Astrocyte (in vitro differentiated cells and primary cell): ENCODE measurements at regions not wholly inside any gene's neighbourhood (a gene's known extent, or its start where the extent isn't known, plus 50 kb on each side); places are given as distances from the start of the nearest gene placed in this dataset.

Experiments
- DNase-seq: peaks from one replicate; pipeline ENCODE4 v3.0.0-alpha.2; 2010; ENCODE audit warnings: low read depth
- FAIRE-seq: peaks from 2 replicates; lab custom pipeline; 2011; peaks lifted over from hg19 to GRCh38; lab: Jason Lieb, UNC
- H2AFZ ChIP-seq: 2 replicates; pipeline ENCODE4 v1.6.0; 2012; ENCODE audit warnings: low read depth, low read length, inconsistent platforms
- H3K27ac ChIP-seq: 2 replicates; pipeline ENCODE4 v1.5.1; 2011; ENCODE audit warnings: low read depth, low read length, inconsistent platforms
- H3K27me3 ChIP-seq: 2 replicates; pipeline ENCODE4 v1.6.0; 2011; ENCODE audit warnings: low read length, inconsistent platforms; ENCODE audit not compliant: insufficient read depth
- H3K36me3 ChIP-seq: 2 replicates; pipeline ENCODE4 v1.5.1; 2011; ENCODE audit warnings: low read length, inconsistent platforms; ENCODE audit not compliant: insufficient read depth
- H3K4me1 ChIP-seq: 2 replicates; pipeline ENCODE4 v1.5.1; 2011; ENCODE audit warnings: low read length, inconsistent platforms; ENCODE audit not compliant: insufficient read depth
- H3K4me2 ChIP-seq: 2 replicates; pipeline ENCODE4 v1.6.0; 2012; ENCODE audit warnings: low read length, inconsistent platforms
- H3K4me3 ChIP-seq: 2 replicates; pipeline ENCODE4 v1.5.1; 2011; ENCODE audit warnings: low read depth, mild to moderate bottlenecking, low read length, inconsistent platforms; ENCODE audit not compliant: insufficient read depth
- H3K79me2 ChIP-seq: 2 replicates; pipeline ENCODE4 v1.6.0; 2012; ENCODE audit warnings: mild to moderate bottlenecking, low read length, inconsistent platforms; ENCODE audit not compliant: insufficient read depth
- H3K9ac ChIP-seq: 2 replicates; pipeline ENCODE4 v1.6.0; 2012; ENCODE audit warnings: mild to moderate bottlenecking, low read length, inconsistent platforms
- H3K9me3 ChIP-seq: 2 replicates; pipeline ENCODE4 v1.5.1; 2012; ENCODE audit warnings: low read depth, mild to moderate bottlenecking, low read length, inconsistent platforms; ENCODE audit not compliant: insufficient read depth
- H4K20me1 ChIP-seq: 2 replicates; pipeline ENCODE4 v1.6.0; 2012; ENCODE audit warnings: low read length, inconsistent platforms; ENCODE audit not compliant: insufficient read depth
- H3K27ac Mint-ChIP-seq: one replicate; pipeline ENCODE4 v1.8.0; 2021; ENCODE audit warnings: mild to moderate bottlenecking, mixed read lengths; ENCODE audit not compliant: unreplicated experiment
- H3K27me3 Mint-ChIP-seq: one replicate; pipeline ENCODE4 v1.8.0; 2021; ENCODE audit warnings: low read depth, mixed read lengths; ENCODE audit not compliant: unreplicated experiment
- H3K36me3 Mint-ChIP-seq: one replicate; pipeline ENCODE4 v1.8.0; 2021; ENCODE audit warnings: low read depth, mixed read lengths; ENCODE audit not compliant: unreplicated experiment
- H3K4me1 Mint-ChIP-seq: one replicate; pipeline ENCODE4 v1.8.0; 2021; ENCODE audit warnings: low read depth, mixed read lengths; ENCODE audit not compliant: unreplicated experiment
- H3K4me3 Mint-ChIP-seq: one replicate; pipeline ENCODE4 v1.8.0; 2021; ENCODE audit warnings: mild to moderate bottlenecking, moderate library complexity, mixed read lengths; ENCODE audit not compliant: unreplicated experiment
- H3K9me3 Mint-ChIP-seq: one replicate; pipeline ENCODE4 v1.8.0; 2021; ENCODE audit warnings: mild to moderate bottlenecking, mixed read lengths; ENCODE audit not compliant: unreplicated experiment
- EZH2 ChIP-seq: IDR thresholded peaks from 2 replicates; pipeline ENCODE4 v1.6.1; 2012; ENCODE audit warnings: mild to moderate bottlenecking, low read length, inconsistent platforms; ENCODE audit not compliant: insufficient read depth
- TF ChIP-seq, protein P1 (sequence below): IDR thresholded peaks from 2 replicates; pipeline ENCODE4 v1.5.1; 2011; ENCODE audit warnings: low read depth, mild to moderate bottlenecking, inconsistent platforms, low read length, moderate library complexity; ENCODE audit not compliant: insufficient read depth

DNA sequence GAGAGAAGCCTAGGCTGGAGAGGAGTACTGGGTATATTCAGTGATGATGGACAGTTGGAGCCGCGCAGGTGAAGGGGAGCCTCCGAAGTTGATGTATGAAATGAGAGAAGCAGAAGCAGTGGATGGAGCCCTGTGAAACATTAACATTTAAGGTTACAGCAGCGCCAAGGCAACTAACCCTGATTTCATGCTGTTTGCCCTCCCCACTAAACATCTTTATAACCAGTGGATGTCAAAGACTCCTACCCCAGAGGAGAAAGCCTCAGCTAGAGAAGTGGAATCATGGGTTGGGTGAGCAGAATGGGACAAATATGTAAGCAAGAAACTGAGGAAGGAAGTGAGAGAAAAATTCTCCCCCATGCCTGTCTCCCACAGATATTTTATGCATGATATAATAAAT, 92.0 kb upstream of the NMNAT3 start:
- no peak overlapping the region for H3K4me2 ChIP-seq
- no peaks in the 10 kb centered on the region for H3K9me3 Mint-ChIP-seq
- H3K4me3 ChIP-seq = no peak overlapping the region
- no peak for TF ChIP-seq EZH2
- TF ChIP-seq, protein P1, sequence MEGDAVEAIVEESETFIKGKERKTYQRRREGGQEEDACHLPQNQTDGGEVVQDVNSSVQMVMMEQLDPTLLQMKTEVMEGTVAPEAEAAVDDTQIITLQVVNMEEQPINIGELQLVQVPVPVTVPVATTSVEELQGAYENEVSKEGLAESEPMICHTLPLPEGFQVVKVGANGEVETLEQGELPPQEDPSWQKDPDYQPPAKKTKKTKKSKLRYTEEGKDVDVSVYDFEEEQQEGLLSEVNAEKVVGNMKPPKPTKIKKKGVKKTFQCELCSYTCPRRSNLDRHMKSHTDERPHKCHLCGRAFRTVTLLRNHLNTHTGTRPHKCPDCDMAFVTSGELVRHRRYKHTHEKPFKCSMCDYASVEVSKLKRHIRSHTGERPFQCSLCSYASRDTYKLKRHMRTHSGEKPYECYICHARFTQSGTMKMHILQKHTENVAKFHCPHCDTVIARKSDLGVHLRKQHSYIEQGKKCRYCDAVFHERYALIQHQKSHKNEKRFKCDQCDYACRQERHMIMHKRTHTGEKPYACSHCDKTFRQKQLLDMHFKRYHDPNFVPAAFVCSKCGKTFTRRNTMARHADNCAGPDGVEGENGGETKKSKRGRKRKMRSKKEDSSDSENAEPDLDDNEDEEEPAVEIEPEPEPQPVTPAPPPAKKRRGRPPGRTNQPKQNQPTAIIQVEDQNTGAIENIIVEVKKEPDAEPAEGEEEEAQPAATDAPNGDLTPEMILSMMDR = no peak
- no peak for DNase-seq
- H3K4me1 ChIP-seq = peaks cover 48% of the 10 kb centered on the region
- H3K27me3 ChIP-seq = no peaks in the 10 kb centered on the region
- no peaks in the 10 kb centered on the region for H4K20me1 ChIP-seq
- FAIRE-seq = no peak
- H3K4me1 Mint-ChIP-seq = peaks cover 47% of the 10 kb centered on the region
- H3K36me3 ChIP-seq = no peaks in the 10 kb centered on the region
- no peaks in the 10 kb centered on the region for H3K79me2 ChIP-seq
- no peak overlapping the region for H3K27ac Mint-ChIP-seq
- no peak overlapping the region for H3K9ac ChIP-seq
- H3K4me3 Mint-ChIP-seq = no peak overlapping the region
- H3K36me3 Mint-ChIP-seq = no peaks in the 10 kb centered on the region
- H3K27me3 Mint-ChIP-seq = peaks cover 4% of the 10 kb centered on the region
- H3K27ac ChIP-seq = no peak overlapping the region
- no peak overlapping the region for H2AFZ ChIP-seq
- no peaks in the 10 kb centered on the region for H3K9me3 ChIP-seq

DNA sequence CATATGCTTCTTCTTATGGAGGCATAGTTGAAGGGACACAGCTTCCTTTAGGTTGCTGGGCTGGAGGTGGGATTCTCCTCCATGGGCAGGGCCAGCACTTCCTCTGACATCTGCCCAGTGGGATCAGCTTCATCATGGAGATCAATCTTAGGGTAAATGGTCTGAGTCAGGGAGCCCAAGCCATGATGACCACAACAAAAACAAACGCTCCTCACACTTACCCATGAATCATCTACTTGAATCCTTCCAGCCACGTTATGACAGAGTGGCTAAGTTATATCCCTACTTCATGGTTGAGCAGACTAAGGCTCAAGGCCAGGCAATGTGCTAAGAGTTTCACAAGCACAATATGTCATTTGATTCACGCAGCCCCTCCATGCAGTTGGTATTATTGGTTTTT, 87.2 kb upstream of the NMNAT3 start:
- no peaks in the 10 kb centered on the region for H3K79me2 ChIP-seq
- no peak overlapping the region for H3K4me3 ChIP-seq
- peak overlapping the region; percentile 11 for H2AFZ ChIP-seq
- FAIRE-seq (peak; percentile 52), DNase-seq (peak; percentile 99)
- H3K4me2 ChIP-seq = peak overlapping the region; percentile 70
- no peaks in the 10 kb centered on the region for H4K20me1 ChIP-seq
- no peaks in the 10 kb centered on the region for H3K36me3 ChIP-seq
- no peaks in the 10 kb centered on the region for H3K27me3 ChIP-seq
- H3K36me3 Mint-ChIP-seq = no peaks in the 10 kb centered on the region
- H3K4me1 ChIP-seq = peaks cover 29% of the 10 kb centered on the region
- peak overlapping the region; percentile 23 for H3K9ac ChIP-seq
- peak overlapping the region; percentile 77 for H3K27ac ChIP-seq
- H3K9me3 ChIP-seq = no peaks in the 10 kb centered on the region
- peaks cover 24% of the 10 kb centered on the region for H3K4me1 Mint-ChIP-seq
- peak overlapping the region; percentile 70 for H3K27ac Mint-ChIP-seq
- H3K9me3 Mint-ChIP-seq = no peaks in the 10 kb centered on the region
- TF ChIP-seq, protein P1 = no peak
- no peak for TF ChIP-seq EZH2
- H3K4me3 Mint-ChIP-seq = no peak overlapping the region
- peaks cover 4% of the 10 kb centered on the region for H3K27me3 Mint-ChIP-seq

DNA sequence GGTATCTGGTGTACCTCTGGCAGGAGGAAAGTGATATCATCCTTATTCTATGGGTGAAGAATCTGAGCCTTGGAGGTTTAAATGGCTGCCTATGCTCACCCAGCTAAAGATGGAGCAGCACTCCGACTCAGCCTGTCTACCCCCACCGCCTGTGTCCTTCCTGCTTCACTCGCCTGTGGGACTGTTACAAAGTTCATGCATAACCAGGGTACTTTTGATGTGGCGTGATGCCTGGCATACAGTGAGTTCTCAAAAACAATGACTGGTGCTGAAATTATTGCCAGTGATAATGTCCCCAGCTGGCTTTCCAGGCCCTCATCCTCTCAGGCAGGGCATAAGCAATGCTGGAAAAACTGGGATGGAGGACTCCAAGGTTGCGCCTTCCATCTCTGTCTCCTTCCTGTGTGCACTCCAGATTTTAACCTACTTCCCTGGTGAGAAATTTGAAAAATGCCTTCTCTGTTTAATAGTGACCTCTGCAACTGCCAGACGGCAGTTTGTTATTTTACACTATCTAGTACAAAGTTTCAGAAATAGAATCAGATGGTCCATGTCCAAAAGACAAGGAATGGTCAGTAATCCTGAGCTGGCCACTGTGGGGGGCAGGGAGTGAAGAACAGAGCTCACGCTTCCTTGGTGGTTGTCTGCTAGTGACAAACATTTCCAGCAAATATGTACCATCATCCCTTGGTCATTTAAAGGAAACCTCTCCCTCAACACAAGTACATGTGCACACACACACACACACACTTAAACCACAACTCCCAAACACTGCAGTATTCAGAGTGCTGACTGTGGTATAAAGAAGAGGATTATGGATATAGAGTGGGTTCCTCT, 86.5 kb upstream of the NMNAT3 start:
- Histone ChIP-seq H3K4me1 (peaks cover 33% of the 10 kb centered on the region), H3K27me3 (no peaks in the 10 kb centered on the region), H3K36me3 (no peaks in the 10 kb centered on the region), H3K4me3 (no peak overlapping the region), H4K20me1 (no peaks in the 10 kb centered on the region), H3K4me2 (peak overlapping the region; percentile 70), H3K79me2 (no peaks in the 10 kb centered on the region), H3K9ac (peak overlapping the region; percentile 23), H2AFZ (peak overlapping the region; percentile 11), H3K27ac (peak overlapping the region; percentile 77), H3K9me3 (no peaks in the 10 kb centered on the region)
- peaks cover 2% of the 10 kb centered on the region for H3K27me3 Mint-ChIP-seq
- H3K36me3 Mint-ChIP-seq = no peaks in the 10 kb centered on the region
- peaks cover 28% of the 10 kb centered on the region for H3K4me1 Mint-ChIP-seq
- TF ChIP-seq, protein P1 = no peak
- no peak for TF ChIP-seq EZH2
- H3K9me3 Mint-ChIP-seq = no peaks in the 10 kb centered on the region
- H3K4me3 Mint-ChIP-seq = no peak overlapping the region
- peak overlapping the region; percentile 70 for H3K27ac Mint-ChIP-seq
- FAIRE-seq = no peak
- DNase-seq = peak; percentile 24
